Activated T-cell treated with anti-CD3 and anti-CD28 coated beads, Interleukin-2, amount 50 U/mL, for 1 hour (primary cell): ENCODE measurements at regions not wholly inside any gene's neighbourhood (a gene's known extent, or its start where the extent isn't known, plus 50 kb on each side); places are given as distances from the start of the nearest gene placed in this dataset.

ENCODE experiments used
- DNase-seq: peaks from one replicate; pipeline ENCODE4 v3.0.0-alpha.2; 2020

DNA sequence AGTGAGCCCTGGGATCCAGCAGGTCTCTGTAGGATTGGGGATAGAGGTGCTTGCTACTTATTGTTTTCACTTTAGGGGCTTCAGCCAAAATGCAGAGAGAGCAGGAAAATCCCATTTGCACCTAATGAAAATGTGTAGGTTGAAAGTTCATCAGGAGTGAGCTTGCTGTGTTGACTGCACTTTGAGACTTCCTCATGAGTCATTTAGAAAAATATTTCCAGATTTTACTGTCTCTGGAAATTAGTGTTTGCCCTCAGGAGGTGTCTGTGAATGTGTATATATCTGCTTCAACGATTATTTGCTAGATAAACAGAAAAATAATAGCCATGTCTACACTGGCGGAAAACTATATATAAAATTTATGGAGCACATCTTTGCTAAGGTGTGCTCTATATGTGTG lies 159.3 kb downstream of the CAND1 start:
- DNase-seq = no peak

DNA sequence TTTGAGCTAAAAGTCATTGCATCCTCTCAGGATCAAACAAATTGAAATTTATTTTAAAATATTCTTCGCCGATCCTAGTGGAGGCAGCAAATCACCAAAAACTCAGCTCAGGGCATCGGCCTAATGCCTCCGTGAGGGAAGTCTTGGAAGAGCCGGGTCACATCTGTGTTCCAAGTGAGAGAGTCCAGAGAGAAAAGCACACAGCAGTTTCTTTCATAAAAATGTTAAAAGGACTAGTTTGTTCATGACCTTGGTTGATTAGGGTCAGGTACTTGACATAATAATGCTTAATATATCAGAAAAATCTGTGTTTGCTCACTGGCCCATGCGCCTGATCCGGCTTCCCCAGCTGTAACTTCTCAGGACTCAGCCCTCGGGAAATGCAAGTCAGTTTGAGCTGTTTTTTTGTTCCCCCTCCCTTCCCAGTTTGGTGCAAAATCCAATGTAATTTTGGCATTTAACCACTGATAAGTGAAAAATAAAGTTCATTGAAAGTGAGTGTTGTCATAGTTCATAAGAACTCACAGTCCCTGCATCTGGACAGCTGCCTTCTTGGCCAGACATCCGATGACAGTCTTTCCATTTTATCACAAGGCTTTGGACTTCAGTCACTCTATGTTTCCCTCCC lies 161.7 kb downstream of the CAND1 start:
- no peak for DNase-seq

DNA sequence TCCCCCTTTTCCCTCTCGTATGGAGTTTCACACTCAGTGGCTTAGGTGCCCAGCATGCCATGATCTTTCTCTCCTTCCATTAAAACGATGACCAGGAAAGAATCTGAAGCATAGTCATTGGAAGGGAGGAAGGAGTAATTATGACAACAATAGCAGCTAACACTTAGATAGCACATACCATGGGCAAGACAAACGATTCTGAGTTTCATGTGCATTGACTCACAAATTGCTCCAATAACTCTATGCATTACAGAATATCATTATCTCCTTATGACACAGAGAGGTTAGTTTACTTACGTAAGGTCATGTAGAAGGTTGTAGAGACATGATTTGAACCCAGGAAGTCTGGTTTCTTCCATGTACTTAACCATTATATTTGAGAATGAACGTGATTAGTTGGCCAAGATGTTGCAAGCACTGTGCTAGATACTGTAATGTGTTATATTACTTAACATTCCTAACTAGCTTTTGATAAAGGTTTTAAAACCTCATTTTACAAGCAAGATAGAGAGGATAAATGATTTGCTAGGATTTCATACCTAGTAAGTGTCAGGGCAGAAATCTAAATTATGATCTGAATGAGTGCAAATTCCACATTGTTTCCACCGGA lies 162.4 kb downstream of the CAND1 start:
- DNase-seq = no peak

DNA sequence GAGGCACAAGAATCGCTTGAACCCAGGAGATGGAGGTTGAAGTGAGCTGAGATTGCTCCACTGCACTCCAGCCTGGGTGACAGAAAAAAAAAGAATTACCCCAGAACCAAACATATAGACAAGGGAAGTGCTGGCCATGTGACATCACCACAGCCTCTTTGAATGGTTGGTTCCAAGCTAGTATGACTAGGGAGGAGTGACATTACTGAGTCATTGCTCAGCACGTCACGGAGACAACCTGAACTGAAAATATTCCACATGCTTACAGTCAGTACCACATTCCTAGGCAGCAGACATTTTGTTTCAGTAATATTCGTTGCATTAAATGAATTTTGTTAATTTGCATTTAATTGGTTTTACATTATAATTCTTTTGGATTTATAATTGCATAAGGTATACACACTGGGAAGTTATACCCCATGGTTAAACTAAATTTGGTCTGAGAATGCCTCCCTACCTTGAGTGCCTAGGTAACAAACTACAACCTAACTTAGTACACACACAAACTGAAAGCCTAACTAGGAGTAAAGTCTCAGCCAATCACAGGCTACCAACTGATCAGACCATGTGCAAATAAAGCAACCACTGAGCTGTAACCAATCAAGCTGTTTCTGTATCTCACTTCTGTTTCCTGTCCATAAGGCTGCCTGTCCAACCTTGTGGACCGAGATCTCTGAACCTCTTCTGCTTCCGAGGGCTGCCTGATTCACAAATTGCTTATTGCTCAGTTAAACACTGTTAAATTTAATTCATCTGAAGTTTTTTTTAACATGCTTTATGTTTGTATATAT lies 164.4 kb downstream of the CAND1 start:
- no peak for DNase-seq

DNA sequence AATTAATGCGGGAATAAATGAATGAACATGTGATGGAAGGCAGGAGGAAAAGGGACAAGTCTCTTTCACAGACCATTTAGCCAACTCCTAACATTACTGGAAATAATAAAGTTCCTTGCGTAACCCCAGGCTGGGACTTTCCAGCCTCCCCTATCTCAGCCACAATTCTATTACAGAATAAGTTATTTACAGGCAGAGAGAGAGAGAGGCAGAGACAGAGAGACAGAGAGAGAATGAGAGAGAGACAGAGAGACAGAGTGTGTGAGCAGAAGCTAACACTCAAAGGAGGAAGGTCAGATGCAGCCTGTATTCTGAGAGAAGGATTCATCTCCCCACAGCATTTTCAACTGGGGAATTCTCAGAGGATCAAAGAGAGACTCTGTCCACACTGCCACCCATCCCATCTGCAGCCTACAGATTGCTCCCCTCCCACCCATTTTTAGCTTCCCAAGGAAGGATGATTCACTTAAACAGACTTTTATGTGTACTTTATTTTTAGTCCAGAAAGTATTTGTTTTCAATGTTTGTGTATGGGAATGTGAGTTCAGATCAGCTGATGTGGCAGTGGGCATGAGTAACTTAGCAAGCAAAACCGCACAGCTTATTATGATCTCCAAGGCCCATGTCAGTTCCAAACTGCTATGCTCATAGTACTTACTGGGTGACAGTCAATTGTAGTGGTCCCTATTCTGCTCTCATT lies 165.7 kb downstream of the CAND1 start:
- DNase-seq = no peak

DNA sequence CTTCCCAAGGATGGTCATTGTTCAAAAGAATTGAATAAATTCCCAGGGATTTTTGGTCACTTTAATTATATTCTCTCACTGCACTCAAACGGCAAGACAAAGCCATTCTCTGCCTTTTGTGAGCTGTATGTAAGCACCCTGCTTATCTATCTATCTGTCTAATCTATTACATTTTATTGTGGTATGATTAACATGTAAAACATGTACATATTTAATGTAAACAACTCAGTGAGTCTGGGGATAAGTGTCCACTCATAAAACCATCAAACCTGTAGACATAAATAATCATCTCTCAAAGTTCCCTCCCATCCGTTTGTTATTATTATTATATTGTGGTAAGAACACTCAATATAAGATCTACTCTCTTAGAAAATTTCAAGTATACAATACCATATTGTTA lies 167.1 kb downstream of the CAND1 start:
- DNase-seq = no peak

DNA sequence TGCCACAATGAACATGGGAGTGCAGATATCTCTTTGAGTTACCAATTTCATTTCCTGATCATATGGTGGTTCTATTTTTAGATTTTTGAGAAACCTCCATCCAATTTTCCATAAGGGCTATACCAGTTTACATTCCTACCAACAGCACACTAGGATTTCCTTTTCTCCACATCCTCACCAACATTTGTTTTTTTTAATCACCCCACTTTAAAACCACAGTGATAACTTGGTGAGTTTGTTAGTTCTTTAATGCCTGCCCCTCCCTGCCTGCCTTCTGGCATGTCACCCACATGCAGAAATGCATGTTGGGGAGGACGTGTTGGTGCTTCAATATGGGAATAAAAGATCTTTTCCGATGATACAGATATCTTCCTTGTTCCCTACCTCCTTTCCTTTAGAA lies 167.9 kb downstream of the CAND1 start:
- DNase-seq = no peak

DNA sequence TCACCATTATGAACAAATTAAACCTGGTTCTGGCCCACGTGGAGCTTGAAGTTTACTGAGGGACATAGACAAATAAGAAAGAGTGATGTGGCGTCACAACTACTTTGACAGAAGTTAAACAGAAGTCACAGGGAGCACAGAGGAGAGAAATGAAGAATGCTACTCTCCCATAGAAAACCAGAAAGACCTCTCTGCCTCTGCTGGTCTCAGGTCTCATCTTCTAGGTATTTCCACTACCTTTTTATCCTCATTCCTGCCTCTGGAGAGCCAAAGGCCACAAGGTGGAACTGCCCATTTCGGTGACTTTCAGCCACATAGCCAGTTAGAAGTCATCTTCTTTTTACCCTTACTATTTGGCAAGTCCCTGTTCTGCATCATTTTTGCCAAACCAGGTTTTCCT lies 170.5 kb downstream of the CAND1 start:
- DNase-seq = no peak

DNA sequence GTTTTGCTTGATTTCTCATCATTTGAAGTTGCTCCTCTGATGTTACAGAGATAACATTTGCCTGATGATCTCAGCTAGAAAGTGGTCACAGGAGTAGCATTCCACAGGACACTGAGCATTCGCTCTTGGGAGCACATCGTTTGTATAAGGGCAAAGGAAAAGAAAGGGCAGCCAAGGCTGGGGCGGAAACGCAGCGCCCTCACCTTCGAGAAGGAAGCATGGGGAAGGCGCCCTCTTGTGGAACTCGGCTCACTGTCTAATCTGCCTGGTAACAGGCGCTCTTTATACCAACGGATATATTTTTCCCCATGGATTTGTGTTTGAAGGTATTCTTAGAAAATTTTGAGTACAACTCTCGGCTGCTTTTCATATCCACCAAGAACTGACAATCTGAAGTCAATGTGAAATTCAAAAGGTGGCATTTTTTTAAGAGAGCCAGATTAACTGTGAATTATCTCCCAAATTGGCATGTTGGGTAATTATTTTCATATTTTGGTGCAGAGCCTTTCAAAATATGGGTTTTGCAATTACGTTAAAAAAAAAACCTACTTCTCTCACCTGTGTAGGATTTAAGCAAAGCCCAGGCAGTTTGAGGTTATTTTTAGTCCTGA lies 172.7 kb downstream of the CAND1 start:
- peak; percentile 74 for DNase-seq

DNA sequence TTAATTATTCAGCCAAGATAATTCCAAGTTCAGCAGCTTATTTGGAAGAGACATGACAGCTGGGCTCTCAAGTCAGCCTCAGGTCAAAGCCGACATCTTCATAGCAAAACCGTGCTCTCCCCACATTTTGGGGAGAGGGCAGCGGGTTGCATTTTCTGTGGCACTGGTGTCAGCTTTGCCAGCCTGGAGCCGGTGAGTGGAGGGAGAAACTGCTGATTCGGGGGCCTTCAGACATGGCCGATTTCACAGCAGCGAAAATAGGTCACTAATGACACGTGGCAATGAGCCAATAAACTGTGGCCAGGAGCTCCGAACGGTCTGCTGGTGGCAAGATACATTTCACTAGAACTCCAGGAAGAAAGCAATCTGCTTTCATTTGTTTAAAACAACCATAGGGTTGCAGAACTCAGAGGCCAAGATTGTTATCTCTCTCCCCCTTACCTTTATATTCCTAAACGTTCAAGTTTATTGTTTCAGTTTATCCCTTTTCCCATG lies 173.2 kb downstream of the CAND1 start:
- DNase-seq = no peak

DNA sequence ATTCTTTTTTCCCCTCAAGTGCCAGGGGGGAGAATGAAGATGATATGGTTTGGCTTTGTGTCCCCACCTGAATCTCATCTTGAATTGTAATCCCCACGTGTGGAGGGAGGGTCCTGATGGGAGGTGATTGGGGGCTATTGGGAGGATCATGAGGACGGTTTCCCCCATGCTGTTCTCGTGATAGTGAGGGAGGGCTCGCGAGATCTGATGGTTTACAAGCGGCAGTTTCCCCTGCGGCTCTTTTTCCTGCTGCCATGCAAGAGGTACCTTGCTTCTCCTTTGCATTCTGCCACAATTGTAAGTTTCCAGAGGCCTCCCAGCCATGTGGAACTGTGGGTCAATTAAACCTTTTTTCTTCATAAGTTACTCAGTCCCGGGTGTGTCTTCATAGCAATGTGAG lies 173.7 kb downstream of the CAND1 start:
- DNase-seq = no peak

DNA sequence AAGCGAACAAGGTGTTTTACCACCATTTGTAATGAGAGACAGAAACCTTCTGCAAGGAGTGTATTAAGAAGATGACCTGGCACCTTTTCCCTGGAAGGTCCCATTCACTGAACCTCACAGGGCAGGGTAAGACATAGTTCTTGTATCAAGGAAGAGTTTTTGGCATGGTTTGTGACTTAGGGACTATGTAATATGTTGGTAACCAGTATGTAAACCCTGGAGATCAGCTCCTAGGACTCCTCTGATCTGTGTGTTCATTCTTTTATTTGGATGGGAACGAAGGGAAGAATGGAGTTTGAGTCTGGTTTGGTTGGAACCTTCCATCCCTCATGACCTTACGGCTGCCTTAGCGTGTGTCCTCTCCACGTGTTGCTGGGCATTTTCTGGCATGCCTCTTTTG lies 175.4 kb downstream of the CAND1 start:
- DNase-seq = no peak

DNA sequence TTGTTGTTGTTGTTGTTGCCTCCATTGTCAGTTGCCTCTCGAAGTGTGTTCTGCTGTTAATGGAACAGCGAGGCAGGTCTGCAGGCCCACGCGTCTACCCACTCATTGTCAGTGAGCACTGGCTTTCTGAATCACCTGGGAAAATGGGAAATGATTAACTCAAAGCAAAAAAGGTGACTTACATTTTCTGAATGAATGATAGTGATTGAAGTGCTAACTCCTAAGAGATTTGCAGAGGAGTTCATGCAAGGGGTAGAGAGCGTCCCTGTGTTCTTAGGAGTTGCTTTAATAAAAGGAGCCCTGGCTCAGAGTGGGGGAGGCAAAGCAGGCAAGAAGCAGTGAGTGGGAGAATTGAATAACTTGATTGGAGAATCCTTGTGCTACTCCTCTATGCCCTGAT lies 177.6 kb downstream of the CAND1 start:
- DNase-seq = no peak

DNA sequence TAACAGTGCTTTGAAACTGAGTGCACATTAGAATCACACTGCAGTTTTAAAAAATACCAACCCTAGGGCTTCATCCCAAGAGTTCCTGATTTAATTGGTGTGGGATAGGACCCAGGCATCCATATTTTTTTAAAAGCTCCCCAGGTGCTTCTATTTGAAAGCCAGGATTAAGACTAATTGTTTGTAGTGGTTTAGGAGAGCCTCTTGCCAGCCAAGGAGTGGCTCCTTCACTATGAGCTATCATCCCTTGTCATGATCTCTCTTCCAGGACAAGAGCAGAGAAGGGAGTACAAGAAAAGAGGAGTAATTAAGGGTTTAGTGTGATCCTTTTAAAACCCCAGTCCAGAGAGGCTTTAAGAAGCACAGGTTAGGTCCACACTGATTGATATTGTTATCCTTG lies 178.0 kb downstream of the CAND1 start:
- DNase-seq = no peak

DNA sequence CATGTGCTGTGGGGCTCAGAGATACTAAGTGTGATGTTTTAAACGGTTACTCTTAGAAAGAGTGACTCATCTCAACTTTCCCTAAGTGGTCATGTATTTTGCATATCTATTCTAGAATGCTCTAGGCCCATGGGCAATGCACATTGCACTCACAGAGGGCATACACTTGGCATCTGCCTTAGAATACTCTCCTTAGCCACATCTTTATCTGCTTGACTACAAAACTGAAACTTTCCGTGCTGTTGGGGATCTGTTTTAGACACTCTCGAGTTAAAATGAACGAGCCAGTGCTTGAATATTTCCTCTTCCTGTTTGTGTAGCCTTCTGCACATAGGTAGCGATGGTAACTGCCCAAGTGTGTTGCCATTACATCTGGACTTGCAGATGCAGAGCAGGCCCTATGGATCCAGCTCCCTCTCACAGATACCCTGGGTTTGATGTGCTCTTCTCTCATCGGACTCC lies 180.5 kb downstream of the CAND1 start:
- DNase-seq = no peak

DNA sequence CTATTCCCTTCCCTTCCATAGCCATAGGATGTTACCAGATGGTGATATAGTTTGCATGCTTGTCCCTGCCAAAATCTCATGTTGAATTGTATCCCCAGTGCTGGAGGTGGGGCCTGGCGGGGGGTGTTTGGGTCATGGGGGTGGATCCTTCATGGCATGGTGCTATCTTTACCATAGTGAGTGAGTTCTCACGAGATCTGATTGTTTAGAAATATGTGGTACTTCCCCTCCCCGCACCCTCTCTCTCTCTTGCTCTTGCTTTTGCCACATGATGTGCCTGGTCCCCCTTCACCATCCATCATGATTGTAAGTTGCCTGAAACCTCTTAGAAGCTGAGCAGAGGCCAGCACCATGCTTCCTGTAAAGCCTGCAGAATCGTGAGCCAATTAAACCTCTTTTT lies 181.3 kb downstream of the CAND1 start:
- no peak for DNase-seq

DNA sequence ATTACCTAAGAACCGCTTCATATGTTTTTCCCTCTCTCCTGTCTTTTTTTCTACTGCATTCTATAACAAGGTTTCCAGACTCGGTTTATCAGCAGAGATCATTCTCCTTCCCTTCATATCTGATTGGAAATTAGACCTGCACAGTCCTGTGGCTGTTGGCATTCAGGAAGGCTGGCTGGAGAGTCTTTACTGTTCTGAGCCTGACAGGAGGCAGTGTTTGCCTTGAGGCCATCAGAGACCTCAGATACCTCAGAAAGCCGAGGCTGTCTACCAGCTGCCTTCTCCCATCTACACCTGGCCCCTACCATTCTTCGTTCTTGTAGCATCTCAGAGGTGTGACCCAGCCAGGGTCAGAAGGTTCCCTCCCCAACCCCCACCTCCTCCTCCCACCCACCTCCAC lies 182.0 kb downstream of the CAND1 start:
- no peak for DNase-seq

DNA sequence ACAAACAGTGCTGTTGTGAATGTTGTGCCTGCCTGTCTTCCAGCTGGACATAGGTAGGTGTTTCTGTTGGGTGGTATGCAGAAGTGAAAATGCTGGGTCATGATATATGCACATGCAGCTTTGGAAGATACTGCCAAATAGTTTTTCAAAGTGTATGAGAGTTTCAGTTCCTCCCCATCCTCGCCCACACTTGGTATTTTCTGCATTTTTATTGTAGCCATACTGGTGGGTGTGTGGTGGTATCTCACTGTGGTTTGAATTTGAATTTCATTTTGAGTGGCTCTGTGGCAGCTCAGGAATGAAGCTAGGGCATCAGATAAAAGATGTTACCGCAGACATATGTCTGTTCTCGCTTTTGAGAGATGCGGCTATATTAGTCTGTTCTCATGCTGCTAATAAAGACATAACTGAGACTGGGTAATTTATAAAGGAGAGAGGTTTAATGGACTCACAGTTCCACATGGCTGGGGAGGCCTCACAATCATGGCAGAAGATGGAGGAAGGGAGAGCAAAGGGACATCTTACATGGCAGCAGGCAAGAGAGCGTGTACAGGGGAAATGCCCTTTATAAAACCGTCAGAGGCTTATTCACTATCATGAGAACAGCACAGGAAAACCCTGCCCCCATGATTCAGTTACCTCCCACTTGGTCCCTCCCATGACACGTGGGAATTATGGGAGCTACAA lies 183.1 kb downstream of the CAND1 start:
- DNase-seq = no peak

DNA sequence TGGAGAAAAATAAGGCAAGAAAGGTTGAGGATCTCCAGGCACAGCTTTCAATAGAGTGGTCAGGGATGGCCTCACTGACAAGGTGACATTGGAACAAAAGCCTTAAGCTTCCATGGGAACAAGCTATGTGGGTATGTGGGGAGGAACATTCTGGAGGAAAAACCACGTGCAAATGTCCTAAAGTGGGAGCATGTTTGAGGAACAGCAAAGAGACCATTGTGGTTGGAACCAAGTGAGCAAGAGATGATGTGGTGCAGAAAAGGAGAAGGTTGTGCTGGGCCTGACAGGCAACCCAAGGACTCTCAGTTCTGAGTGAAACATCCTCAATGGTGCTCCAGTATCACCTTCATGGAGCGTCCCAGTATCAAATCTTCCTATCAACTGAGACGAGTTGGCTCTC lies 184.0 kb downstream of the CAND1 start:
- no peak for DNase-seq

DNA sequence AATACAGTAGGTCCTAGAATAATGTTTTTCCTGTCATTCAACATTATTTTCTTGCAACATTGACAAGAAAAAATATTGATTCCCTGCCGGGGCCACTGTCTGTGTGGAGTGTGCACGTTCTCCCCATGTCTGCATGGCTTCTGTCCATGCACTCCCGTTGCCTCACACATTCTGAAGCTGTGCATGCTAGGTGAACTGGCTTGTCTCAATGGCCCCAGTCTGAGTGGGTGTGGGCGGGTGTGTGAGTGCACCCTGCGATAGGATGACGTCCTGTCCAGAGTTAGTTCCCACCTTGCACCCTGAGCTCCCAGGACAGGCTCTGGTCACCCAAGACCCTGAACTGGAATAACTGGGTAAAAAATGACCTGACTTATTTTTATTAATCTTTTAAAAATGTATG lies 186.1 kb downstream of the CAND1 start:
- DNase-seq = no peak

DNA sequence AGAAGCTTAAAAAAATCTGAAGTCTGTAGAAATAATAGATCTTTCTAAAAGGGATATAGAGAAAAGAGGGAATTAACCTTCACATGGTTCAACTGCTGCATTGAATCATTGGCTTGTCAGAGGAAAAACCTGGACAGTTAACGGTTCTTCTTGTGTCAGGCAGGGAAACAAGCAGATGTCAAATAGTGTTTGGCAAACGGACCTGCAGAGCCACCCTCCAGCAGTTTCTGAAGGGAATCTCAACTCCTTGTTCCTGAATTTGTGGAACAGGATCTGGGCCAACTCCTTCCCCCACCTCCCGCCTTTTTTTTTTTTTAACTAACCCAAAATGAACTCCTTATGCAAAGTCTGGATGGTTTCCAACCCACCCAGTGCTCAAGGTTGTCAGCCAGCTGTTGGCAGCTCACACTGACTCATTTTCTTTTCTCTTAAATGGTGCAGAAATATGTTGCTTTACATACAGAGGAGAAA lies 187.3 kb downstream of the CAND1 start:
- no peak for DNase-seq

DNA sequence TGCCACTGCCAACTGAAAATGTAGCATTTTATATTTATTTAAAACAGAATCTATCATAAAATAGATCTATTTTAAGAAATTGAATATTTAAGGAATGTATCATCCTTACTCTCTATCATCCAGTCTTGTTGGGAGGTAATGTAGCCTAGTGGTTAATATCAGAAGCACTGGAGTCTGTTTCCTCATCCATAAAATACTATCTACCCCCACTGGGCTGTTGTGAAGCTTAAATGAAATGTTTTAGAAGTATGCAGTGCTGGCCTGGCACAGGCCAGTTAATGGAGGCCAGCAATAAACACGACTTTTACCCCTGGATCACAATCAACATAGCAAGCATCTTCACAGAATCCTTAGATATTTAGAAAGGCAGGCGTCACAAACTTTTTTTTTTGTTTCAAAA lies 188.0 kb downstream of the CAND1 start:
- DNase-seq = no peak
